Activated naive CD8-positive, alpha-beta T cell treated with anti-CD3 and anti-CD28 coated beads, Interleukin-2, amount 50 U/mL, for 24 hours (primary cell): ENCODE measurements at regions not wholly inside any gene's neighbourhood (a gene's known extent, or its start where the extent isn't known, plus 50 kb on each side); places are given as distances from the start of the nearest gene placed in this dataset.

ENCODE experiments used
- ATAC-seq: fragments of 150-1000 bp; cut with Tn5 transposase; one replicate; pipeline ENCODE4 v1.10.0; 2021
- DNase-seq: peaks from one replicate; pipeline ENCODE4 v3.0.0; 2021
- H3K27ac Mint-ChIP-seq: one replicate; pipeline ENCODE4 v1.8.0; 2021; ENCODE audit warnings: mild to moderate bottlenecking, mixed read lengths
- H3K27me3 Mint-ChIP-seq: one replicate; pipeline ENCODE4 v1.8.0; 2021; ENCODE audit warnings: mixed read lengths
- H3K36me3 Mint-ChIP-seq: one replicate; pipeline ENCODE4 v1.8.0; 2021; ENCODE audit warnings: low read depth, mixed read lengths
- H3K4me1 Mint-ChIP-seq: one replicate; pipeline ENCODE4 v1.8.0; 2021; ENCODE audit warnings: mixed read lengths
- H3K4me3 Mint-ChIP-seq: one replicate; pipeline ENCODE4 v1.8.0; 2021; ENCODE audit warnings: mild to moderate bottlenecking, moderate library complexity, mixed read lengths
- H3K9me3 Mint-ChIP-seq: one replicate; pipeline ENCODE4 v1.8.0; 2021; ENCODE audit warnings: mixed read lengths

DNA sequence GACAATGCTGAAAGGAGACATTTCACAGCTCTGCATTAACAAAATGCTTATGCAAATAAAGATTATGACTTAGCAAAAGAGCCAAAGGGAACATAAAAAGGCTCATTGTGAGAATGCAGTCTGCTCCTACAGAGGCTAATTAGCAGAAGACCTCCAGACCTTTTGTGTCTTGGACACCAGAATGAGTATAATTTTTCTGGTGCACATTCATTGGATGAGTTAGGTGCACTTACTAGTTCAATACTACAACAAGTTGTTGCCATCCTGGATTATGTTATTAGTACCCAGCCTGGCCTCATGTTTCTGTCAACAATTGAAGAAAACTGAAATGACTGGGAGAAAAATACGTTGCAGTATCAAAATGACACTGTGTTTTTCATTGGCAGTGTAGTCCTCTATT, 613.2 kb upstream of the CHORDC1 start:
- Mint-ChIP-seq H3K36me3 (no peaks in the 10 kb centered on the region), H3K4me1 (no peaks in the 10 kb centered on the region), H3K27me3 (no peaks in the 10 kb centered on the region), H3K9me3 (peaks cover 4% of the 10 kb centered on the region), H3K4me3 (no peak overlapping the region), H3K27ac (no peak overlapping the region)
- ATAC-seq = no peak
- no peak for DNase-seq

DNA sequence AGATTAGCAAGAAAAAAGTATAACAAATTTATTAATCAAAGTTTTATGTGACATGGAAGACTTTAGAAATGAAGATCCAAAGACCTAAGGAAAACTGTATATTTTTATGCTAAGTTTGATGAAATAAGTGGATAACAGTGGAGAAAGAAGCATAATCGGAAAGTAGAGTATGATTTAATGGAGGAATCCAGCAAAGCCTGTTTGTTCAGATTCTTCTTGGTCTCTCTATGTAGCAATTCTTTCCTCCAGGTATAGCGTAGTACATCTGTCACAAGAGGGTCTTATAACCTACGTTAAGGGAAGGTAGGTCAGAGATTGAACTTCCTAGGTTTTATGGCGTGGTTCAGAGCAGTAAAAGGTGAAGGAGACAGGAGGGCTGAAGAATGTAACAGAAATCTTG, 600.6 kb upstream of the CHORDC1 start:
- Mint-ChIP-seq H3K9me3 (peaks cover 20% of the 10 kb centered on the region), H3K27me3 (no peaks in the 10 kb centered on the region), H3K27ac (no peak overlapping the region), H3K4me3 (no peak overlapping the region), H3K4me1 (no peaks in the 10 kb centered on the region), H3K36me3 (no peaks in the 10 kb centered on the region)
- no peak for ATAC-seq
- no peak for DNase-seq

DNA sequence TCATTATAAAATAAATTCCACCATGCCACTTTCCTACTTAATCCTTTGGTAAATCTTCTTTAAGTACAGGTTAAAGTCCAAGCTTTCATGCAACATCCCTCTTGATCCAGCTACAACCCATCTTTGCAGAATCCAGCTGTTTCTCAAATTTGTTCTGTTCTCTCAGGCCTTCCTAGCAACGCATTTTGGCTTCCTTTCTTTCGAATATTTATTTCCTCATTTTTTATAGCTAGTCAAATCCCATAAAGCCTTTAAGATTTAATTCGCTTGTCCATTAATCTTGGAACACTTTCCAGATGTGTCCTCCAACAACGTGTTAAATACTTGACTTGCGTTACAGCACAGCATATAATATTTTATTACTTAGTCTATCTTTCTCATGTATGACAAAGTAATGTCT, 600.1 kb upstream of the CHORDC1 start:
- Mint-ChIP-seq H3K36me3 (no peaks in the 10 kb centered on the region), H3K9me3 (peaks cover 20% of the 10 kb centered on the region), H3K27me3 (no peaks in the 10 kb centered on the region), H3K27ac (no peak overlapping the region), H3K4me1 (no peaks in the 10 kb centered on the region), H3K4me3 (no peak overlapping the region)
- ATAC-seq (no peak), DNase-seq (no peak)

- Mint-ChIP-seq H3K36me3 (no peaks in the 10 kb centered on the region), H3K4me1 (no peaks in the 10 kb centered on the region), H3K27ac (no peak overlapping the region), H3K4me3 (no peak overlapping the region), H3K9me3 (peaks cover 30% of the 10 kb centered on the region), H3K27me3 (no peaks in the 10 kb centered on the region)
- DNase-seq (no peak), ATAC-seq (no peak)
These were observed 595.4 kb upstream of the CHORDC1 start for GRCh38 chr11:90818196-90818745.

GRCh38 chr11:90809581-90809980, 586.7 kb upstream of the CHORDC1 start:
- H3K36me3 Mint-ChIP-seq = no peaks in the 10 kb centered on the region
- peaks cover 3% of the 10 kb centered on the region for H3K9me3 Mint-ChIP-seq
- no peak for ATAC-seq
- DNase-seq = no peak
- H3K4me3 Mint-ChIP-seq = no peak overlapping the region
- no peaks in the 10 kb centered on the region for H3K4me1 Mint-ChIP-seq
- H3K27me3 Mint-ChIP-seq = no peaks in the 10 kb centered on the region
- no peak overlapping the region for H3K27ac Mint-ChIP-seq

DNA sequence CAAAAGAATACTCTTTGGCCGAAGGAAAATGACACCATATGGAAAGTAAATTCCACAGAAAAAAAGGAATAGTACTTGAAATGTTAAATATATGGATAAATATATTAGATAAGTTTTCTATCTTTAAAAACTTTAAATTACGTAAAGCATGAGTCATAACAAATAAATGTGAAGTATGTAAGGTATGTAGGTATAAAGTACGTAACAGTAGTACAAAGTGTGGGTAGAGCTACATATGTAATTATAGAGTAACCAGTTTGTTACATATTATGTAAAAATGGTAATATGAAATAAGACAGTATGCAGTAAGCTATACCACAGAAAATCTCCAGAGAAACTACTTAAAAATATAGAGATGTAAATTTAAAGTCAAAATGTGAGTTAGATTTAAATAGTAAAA, 582.3 kb upstream of the CHORDC1 start:
- Mint-ChIP-seq H3K4me3 (no peak overlapping the region), H3K27ac (no peak overlapping the region), H3K4me1 (no peaks in the 10 kb centered on the region), H3K9me3 (no peaks in the 10 kb centered on the region), H3K27me3 (no peaks in the 10 kb centered on the region), H3K36me3 (no peaks in the 10 kb centered on the region)
- DNase-seq (no peak), ATAC-seq (no peak)

DNA sequence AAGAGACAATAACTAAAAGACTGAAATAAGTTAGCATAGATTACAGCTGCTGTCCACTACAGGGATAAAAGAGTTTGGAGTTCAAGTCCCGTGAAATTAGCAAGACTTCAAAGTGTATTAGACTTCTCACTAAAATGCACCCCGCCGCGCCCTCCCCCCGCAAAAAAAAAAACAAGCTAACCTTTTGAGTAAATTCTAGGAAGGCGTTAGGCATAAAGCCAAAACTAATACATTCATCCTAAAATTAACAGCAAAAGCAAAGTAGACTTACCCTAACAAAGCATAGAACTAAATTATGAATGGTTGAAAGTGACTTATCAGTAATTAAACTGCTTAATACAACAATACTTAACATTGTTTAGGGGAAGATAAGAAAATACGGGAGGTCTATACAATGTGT, 581.0 kb upstream of the CHORDC1 start:
- Mint-ChIP-seq H3K9me3 (no peaks in the 10 kb centered on the region), H3K4me3 (no peak overlapping the region), H3K36me3 (no peaks in the 10 kb centered on the region), H3K27me3 (no peaks in the 10 kb centered on the region), H3K4me1 (no peaks in the 10 kb centered on the region), H3K27ac (no peak overlapping the region)
- no peak for DNase-seq
- no peak for ATAC-seq

DNA sequence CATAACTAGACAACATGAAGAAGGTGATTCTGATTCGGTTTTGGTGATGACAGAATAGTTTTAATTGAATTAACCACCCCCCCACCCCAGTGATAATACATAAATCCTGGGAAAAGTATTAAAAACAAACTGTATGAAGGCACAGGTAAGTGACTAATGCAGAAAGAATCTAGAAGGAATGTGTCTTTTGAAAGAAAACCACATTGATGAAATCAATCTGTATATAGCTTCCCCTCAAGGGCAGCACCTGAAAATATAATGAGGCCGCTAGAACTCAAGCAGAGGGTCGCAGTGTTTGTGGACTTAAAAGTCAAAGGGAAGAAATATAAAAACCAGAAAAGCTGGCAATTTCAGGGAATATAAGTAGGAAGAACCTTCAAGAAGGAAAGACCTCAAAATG, 580.5 kb upstream of the CHORDC1 start:
- H3K4me3 Mint-ChIP-seq = no peak overlapping the region
- no peak overlapping the region for H3K27ac Mint-ChIP-seq
- H3K36me3 Mint-ChIP-seq = no peaks in the 10 kb centered on the region
- no peak for ATAC-seq
- no peaks in the 10 kb centered on the region for H3K4me1 Mint-ChIP-seq
- no peak for DNase-seq
- H3K9me3 Mint-ChIP-seq = no peaks in the 10 kb centered on the region
- H3K27me3 Mint-ChIP-seq = no peaks in the 10 kb centered on the region

- no peaks in the 10 kb centered on the region for H3K4me1 Mint-ChIP-seq
- no peaks in the 10 kb centered on the region for H3K36me3 Mint-ChIP-seq
- H3K27ac Mint-ChIP-seq = no peak overlapping the region
- DNase-seq (no peak), ATAC-seq (no peak)
- no peaks in the 10 kb centered on the region for H3K9me3 Mint-ChIP-seq
- H3K27me3 Mint-ChIP-seq = no peaks in the 10 kb centered on the region
- H3K4me3 Mint-ChIP-seq = no peak overlapping the region
These were observed 575.9 kb upstream of the CHORDC1 start for GRCh38 chr11:90798769-90799168.

- DNase-seq (no peak), ATAC-seq (no peak)
- Mint-ChIP-seq H3K36me3 (no peaks in the 10 kb centered on the region), H3K27ac (no peak overlapping the region), H3K4me1 (no peaks in the 10 kb centered on the region), H3K27me3 (no peaks in the 10 kb centered on the region), H3K4me3 (no peak overlapping the region), H3K9me3 (peaks cover 11% of the 10 kb centered on the region)
These were observed 572.9 kb upstream of the CHORDC1 start for GRCh38 chr11:90795746-90796145.

DNA sequence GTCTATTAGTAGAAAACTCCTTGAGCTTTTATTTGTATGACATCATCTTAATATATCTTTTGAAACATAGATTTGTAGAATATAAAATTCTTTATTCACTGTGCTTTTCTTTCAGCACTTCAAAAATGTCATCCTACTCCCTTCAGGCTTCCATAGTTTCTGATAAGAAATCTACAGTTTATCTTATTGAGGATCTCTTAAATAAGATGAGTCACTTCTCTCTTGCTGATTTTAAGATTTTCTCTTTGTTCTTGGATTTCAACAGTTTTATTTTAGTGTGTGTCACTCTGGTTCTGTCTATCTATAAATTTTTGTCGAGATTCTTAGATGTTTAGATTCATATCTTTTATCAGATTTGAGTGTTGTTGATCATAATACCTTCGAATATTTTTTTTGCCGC, 566.1 kb upstream of the CHORDC1 start:
- H3K27me3 Mint-ChIP-seq = no peaks in the 10 kb centered on the region
- no peak for ATAC-seq
- DNase-seq = no peak
- no peak overlapping the region for H3K4me3 Mint-ChIP-seq
- H3K36me3 Mint-ChIP-seq = no peaks in the 10 kb centered on the region
- H3K9me3 Mint-ChIP-seq = peaks cover 28% of the 10 kb centered on the region
- no peak overlapping the region for H3K27ac Mint-ChIP-seq
- H3K4me1 Mint-ChIP-seq = no peaks in the 10 kb centered on the region

- DNase-seq = no peak
- Mint-ChIP-seq H3K4me1 (no peaks in the 10 kb centered on the region), H3K27ac (no peak overlapping the region), H3K27me3 (no peaks in the 10 kb centered on the region), H3K36me3 (no peaks in the 10 kb centered on the region), H3K9me3 (peaks cover 14% of the 10 kb centered on the region), H3K4me3 (no peak overlapping the region)
- ATAC-seq = no peak
These were observed 561.5 kb upstream of the CHORDC1 start for GRCh38 chr11:90784241-90784814.

GRCh38 chr11:90783111-90783510, 560.3 kb upstream of the CHORDC1 start:
- Mint-ChIP-seq H3K9me3 (peaks cover 10% of the 10 kb centered on the region), H3K4me1 (no peaks in the 10 kb centered on the region), H3K27ac (no peak overlapping the region), H3K36me3 (no peaks in the 10 kb centered on the region), H3K27me3 (no peaks in the 10 kb centered on the region), H3K4me3 (no peak overlapping the region)
- ATAC-seq (no peak), DNase-seq (no peak)

- peaks cover 9% of the 10 kb centered on the region for H3K9me3 Mint-ChIP-seq
- H3K27me3 Mint-ChIP-seq = no peaks in the 10 kb centered on the region
- no peak for ATAC-seq
- H3K36me3 Mint-ChIP-seq = no peaks in the 10 kb centered on the region
- H3K27ac Mint-ChIP-seq = no peak overlapping the region
- H3K4me1 Mint-ChIP-seq = no peaks in the 10 kb centered on the region
- no peak for DNase-seq
- no peak overlapping the region for H3K4me3 Mint-ChIP-seq
These were observed 556.2 kb upstream of the CHORDC1 start for GRCh38 chr11:90779098-90779497.

DNA sequence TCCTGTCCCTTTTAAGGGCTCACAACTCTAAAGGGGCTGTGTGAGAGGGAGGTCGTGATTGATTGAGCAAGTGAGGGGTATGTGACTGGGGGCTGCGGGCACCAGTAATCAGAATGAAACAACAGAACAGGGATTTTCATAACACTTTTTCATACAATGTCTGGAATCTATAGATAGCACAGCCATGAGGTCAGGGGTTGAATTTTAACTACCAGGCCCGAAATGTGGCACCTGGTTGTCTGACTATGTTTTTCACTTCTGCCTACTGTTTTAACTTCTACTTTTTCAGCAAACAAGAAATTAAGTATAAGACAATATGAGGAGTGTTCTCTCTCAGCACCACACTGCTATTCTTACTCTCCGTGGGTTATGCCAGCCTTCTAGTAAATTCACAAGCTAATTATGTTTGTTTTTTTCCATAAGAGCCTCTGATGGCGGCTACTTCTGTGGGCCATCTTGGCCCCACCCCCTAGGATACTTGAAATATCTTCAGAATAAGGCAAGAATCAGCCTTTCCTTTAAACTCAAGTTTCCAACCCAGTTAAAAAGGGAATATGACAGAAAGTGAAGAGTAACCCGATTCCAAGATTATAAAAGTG, 552.8 kb upstream of the CHORDC1 start:
- Mint-ChIP-seq H3K27ac (no peak overlapping the region), H3K36me3 (no peaks in the 10 kb centered on the region), H3K9me3 (peaks cover 9% of the 10 kb centered on the region), H3K27me3 (no peaks in the 10 kb centered on the region), H3K4me3 (no peak overlapping the region), H3K4me1 (no peaks in the 10 kb centered on the region)
- DNase-seq = no peak
- no peak for ATAC-seq
